OCI-LY7 (cell line): ENCODE measurements at regions not wholly inside any gene's neighbourhood (a gene's known extent, or its start where the extent isn't known, plus 50 kb on each side); places are given as distances from the start of the nearest gene placed in this dataset.

Experiments used
- BruUV-seq: library from RNA; stranded (reverse); fragments of 400-500 nt; replicated peaks from 2 replicates; lab custom pipeline; 2021; lab: Mats Ljungman, UMichigan
- CTCF ChIA-PET: fragments of 300-600 bp; sonication (Branson Sonifier 250); formaldehyde crosslinking; loops from one replicate; lab custom pipeline; 2022; ENCODE audit warnings: antibody characterized with exemption; ENCODE audit not compliant: unreplicated experiment; lab: Charles Lee
- POLR2A ChIA-PET: fragments of 300-600 bp; sonication (Branson Sonifier 250); formaldehyde crosslinking; loops from one replicate; lab custom pipeline; 2022; ENCODE audit warnings: antibody characterized with exemption; lab: Charles Lee
- DNase-seq: peaks from one replicate; pipeline ENCODE4 v3.0.0-alpha.2; 2015; ENCODE audit warnings: low spot score
- H2AFZ ChIP-seq: fragments of 200-600 bp; sonication (generic), shearing (Covaris generic); 2 replicates; pipeline ENCODE4 v1.6.1; 2014; ENCODE audit warnings: mild to moderate bottlenecking, antibody characterized with exemption, low read length, moderate library complexity
- H3K27ac ChIP-seq: fragments of 200-600 bp; sonication (generic); 2 replicates; pipeline ENCODE4 v1.5.1; 2014; ENCODE audit warnings: mixed run types, low read depth, mild to moderate bottlenecking, moderate library complexity, low read length, inconsistent platforms; ENCODE audit not compliant: poor library complexity, severe bottlenecking
- H3K36me3 ChIP-seq: fragments of 200-600 bp; sonication (generic); 2 replicates; pipeline ENCODE4 v1.6.1; 2014; ENCODE audit warnings: mild to moderate bottlenecking, antibody characterized with exemption, low read length, moderate library complexity, mixed read lengths; ENCODE audit not compliant: insufficient read depth
- H3K4me1 ChIP-seq: fragments of 200-600 bp; sonication (generic); 2 replicates; pipeline ENCODE4 v1.5.1; 2014; ENCODE audit warnings: mild to moderate bottlenecking, low read length; ENCODE audit not compliant: insufficient read depth, poor library complexity, severe bottlenecking
- H3K4me2 ChIP-seq: fragments of 200-600 bp; sonication (generic); 2 replicates; pipeline ENCODE4 v1.6.1; 2014; ENCODE audit warnings: mild to moderate bottlenecking, low read length
- H3K4me3 ChIP-seq: fragments of 200-600 bp; sonication (generic); 2 replicates; pipeline ENCODE4 v1.5.1; 2014; ENCODE audit warnings: mild to moderate bottlenecking, low read depth, low read length; ENCODE audit not compliant: poor library complexity, severe bottlenecking
- H3K79me2 ChIP-seq: fragments of 200-600 bp; sonication (generic); 2 replicates; pipeline ENCODE4 v1.6.1; 2016; ENCODE audit warnings: low read depth, mild to moderate bottlenecking, low read length, moderate library complexity, mixed read lengths; ENCODE audit not compliant: insufficient read depth
- H3K9me2 ChIP-seq: fragments of 200-600 bp; sonication (generic); 2 replicates; pipeline ENCODE4 v1.6.1; 2016; ENCODE audit warnings: mild to moderate bottlenecking, low read length, mixed read lengths; ENCODE audit not compliant: insufficient read depth
- H3K9me3 ChIP-seq: fragments of 200-600 bp; sonication (generic); 2 replicates; pipeline ENCODE4 v1.6.1; 2014; ENCODE audit warnings: mild to moderate bottlenecking, mixed run types, low read length, mixed read lengths
- H4K20me1 ChIP-seq: fragments of 200-600 bp; sonication (generic); 2 replicates; pipeline ENCODE4 v1.6.1; 2014; ENCODE audit warnings: mild to moderate bottlenecking, antibody characterized with exemption, low read length, moderate library complexity, mixed read lengths; ENCODE audit not compliant: insufficient read depth
- CTCF ChIP-seq: fragments of 200-600 bp; sonication (generic); conservative IDR thresholded peaks from 2 replicates; pipeline ENCODE4 v1.5.1; 2014; ENCODE audit warnings: mild to moderate bottlenecking, antibody characterized with exemption, low read length, moderate library complexity, mixed read lengths
- EZH2phosphoT487 ChIP-seq: fragments of 200-600 bp; sonication (generic); IDR thresholded peaks from 2 replicates; pipeline ENCODE4 v1.6.1; 2018; ENCODE audit warnings: low read depth, borderline replicate concordance, mild to moderate bottlenecking, mixed run types, antibody characterized with exemption, low read length, moderate library complexity, mixed read lengths
- intact Hi-C: fragments of 100-400 bp; cut with micrococcal nuclease; formaldehyde crosslinking; loops from one replicate; pipeline ENCODE4 v1.10.0; 2022; ENCODE audit not compliant: unreplicated experiment

GRCh38 chr6:111975466-111975865 is 78.4 kb upstream of the CCN6 start:
- POLR2A ChIA-PET: interaction anchor here (0.7 to 1.0 kb wide), 2 partner anchors 8 to 261 kb away, joined by 3 to 5 read pairs; no protein-coding TSS in a partner anchor
- no peaks in the 10 kb centered on the region for H3K4me1 ChIP-seq
- H3K9me2 ChIP-seq: no peaks in the 10 kb centered on the region
- no peaks in the 10 kb centered on the region for H3K36me3 ChIP-seq
- TF ChIP-seq CTCF (no peak), EZH2phosphoT487 (no peak)
- DNase-seq: no peak
- no peak overlapping the region for H3K4me2 ChIP-seq
- no peaks in the 10 kb centered on the region for H4K20me1 ChIP-seq
- BruUV-seq: no TSS peak
- H3K9me3 ChIP-seq: no peaks in the 10 kb centered on the region
- CTCF ChIA-PET: interaction anchor here (1.5 kb wide), 1 partner anchor 75 kb away, joined by 3 read pairs; no protein-coding TSS in a partner anchor
- H2AFZ ChIP-seq: no peak overlapping the region
- H3K27ac ChIP-seq: no peak overlapping the region
- no peak overlapping the region for H3K4me3 ChIP-seq
- H3K79me2 ChIP-seq: no peaks in the 10 kb centered on the region
- intact Hi-C loops: no loop called here

DNA sequence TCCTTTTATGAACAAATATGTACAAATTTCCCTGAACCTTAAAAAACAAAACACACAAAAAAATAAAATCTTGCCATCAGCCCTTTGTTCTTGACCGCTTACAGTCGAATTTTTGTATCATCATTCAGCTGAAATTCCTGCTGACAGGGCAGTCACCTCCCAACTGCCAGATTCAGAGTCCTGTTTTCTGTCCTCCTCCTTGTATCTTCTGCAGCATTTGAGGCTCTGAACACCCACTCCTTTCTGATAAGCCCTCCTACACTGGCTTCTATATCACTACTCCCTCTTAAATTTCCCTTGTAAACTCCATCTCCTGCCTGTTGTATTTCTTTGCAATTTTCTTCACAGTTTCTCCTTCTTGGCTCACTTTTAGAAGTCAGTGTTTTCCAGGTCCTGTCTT is 77.8 kb upstream of the CCN6 start:
- H3K4me3 ChIP-seq: no peak overlapping the region
- no peaks in the 10 kb centered on the region for H3K9me2 ChIP-seq
- H3K27ac ChIP-seq: no peak overlapping the region
- ChIA-PET POLR2A (no interaction called here), CTCF (no interaction called here)
- H4K20me1 ChIP-seq: no peaks in the 10 kb centered on the region
- no peak overlapping the region for H3K4me2 ChIP-seq
- H2AFZ ChIP-seq: no peak overlapping the region
- no peak for DNase-seq
- intact Hi-C loops: no loop called here
- no peaks in the 10 kb centered on the region for H3K4me1 ChIP-seq
- H3K79me2 ChIP-seq: no peaks in the 10 kb centered on the region
- no TSS peak for BruUV-seq
- H3K9me3 ChIP-seq: no peaks in the 10 kb centered on the region
- TF ChIP-seq EZH2phosphoT487 (no peak), CTCF (no peak)
- no peaks in the 10 kb centered on the region for H3K36me3 ChIP-seq

DNA sequence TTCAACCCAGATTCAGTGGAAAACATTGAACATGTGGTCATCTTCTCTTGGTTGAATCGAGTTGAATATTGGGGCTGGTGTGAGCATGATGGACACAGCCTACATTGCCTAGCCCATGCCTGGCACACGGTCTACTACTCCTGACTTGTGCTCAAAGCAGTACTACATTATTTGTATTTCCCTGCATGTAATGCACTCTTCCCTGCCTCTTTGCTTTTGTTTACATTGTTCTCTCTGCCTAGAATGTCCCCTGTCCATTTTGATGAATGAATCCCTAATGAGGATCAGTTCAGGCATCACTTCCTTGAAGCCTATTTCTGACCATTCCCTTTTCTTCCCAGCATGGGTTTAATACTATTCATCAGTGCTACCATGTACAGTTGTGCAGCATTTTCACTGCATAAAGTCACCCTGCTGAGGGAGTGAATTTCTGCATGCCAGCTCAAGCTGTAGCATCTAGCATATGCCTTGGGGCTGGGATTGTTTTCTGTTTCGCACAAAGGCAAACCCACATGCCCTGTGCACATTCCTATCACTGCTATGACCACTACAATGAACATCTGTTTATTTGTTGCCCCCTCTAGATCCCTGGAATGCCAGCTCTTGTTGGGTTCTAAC is 75.3 kb upstream of the CCN6 start:
- BruUV-seq: no TSS peak

More for the DNA sequence above, 75.3 kb upstream of the CCN6 start:
- Histone ChIP-seq H3K4me3 (no peak overlapping the region), H3K9me3 (no peaks in the 10 kb centered on the region), H3K27ac (no peak overlapping the region), H3K4me2 (no peak overlapping the region), H3K4me1 (no peaks in the 10 kb centered on the region), H3K9me2 (no peaks in the 10 kb centered on the region), H2AFZ (no peak overlapping the region), H3K79me2 (no peaks in the 10 kb centered on the region), H4K20me1 (no peaks in the 10 kb centered on the region), H3K36me3 (no peaks in the 10 kb centered on the region)
- TF ChIP-seq CTCF (no peak), EZH2phosphoT487 (no peak)
- intact Hi-C loops: no loop called here
- ChIA-PET CTCF (no interaction called here), POLR2A (no interaction called here)
- DNase-seq: no peak
